SK-N-SH (cell line): ENCODE measurements at regions not wholly inside any gene's neighbourhood (a gene's known extent, or its start where the extent isn't known, plus 50 kb on each side); places are given as distances from the start of the nearest gene placed in this dataset.

Experiments
- CTCF ChIA-PET: fragments of 300-600, 350-600 bp; formaldehyde crosslinking; extraction: SDS; loops from one replicate; lab custom pipeline; 2021; lab: Yijun Ruan, JAX
- POLR2A ChIA-PET: fragments of 350-600 bp; sonication (Branson Sonifier 250); formaldehyde crosslinking; extraction: SDS; loops from one replicate; lab custom pipeline; 2020; ENCODE audit warnings: antibody characterized with exemption, inconsistent platforms; lab: Yijun Ruan, JAX
- DNase-seq: peaks from one replicate; pipeline ENCODE4 v3.0.0; 2012
- H2AFZ ChIP-seq: fragments of 200-600 bp; sonication (generic); 2 replicates; pipeline ENCODE4 v1.8.1; 2016; ENCODE audit warnings: antibody characterized with exemption, mild to moderate bottlenecking, low read depth
- H3F3A ChIP-seq: fragments of 200-600 bp; sonication (generic); replicated peaks from 2 replicates; pipeline ENCODE3; 2016; ENCODE audit warnings: antibody characterized with exemption, mild to moderate bottlenecking; ENCODE audit not compliant: insufficient read depth
- H3K27ac ChIP-seq, 2 experiments: fragments of 200-500 bp in 1 of 2; fragments of 200-600 bp in 1 of 2; sonication (Bioruptor generic) in 1 of 2; sonication (generic), shearing (Covaris generic) in 1 of 2; 2 replicates each; pipeline versions ENCODE4 v1.5.1 to v1.6.1; 2014 to 2016; ENCODE audit warnings: low read depth in 2 of 2, inconsistent platforms in 1 of 2, low read length in 1 of 2, mild to moderate bottlenecking in 1 of 2, mixed read lengths in 1 of 2
- H3K27me3 ChIP-seq: fragments of 200-600 bp; sonication (generic), shearing (Covaris generic); 2 replicates; pipeline ENCODE4 v1.6.1; 2016; ENCODE audit warnings: mixed run types; ENCODE audit not compliant: insufficient read depth
- H3K36me3 ChIP-seq, 2 experiments: fragments of 200-500 bp in 1 of 2; fragments of 200-600 bp in 1 of 2; sonication (Bioruptor generic) in 1 of 2; sonication (generic) in 1 of 2; replicated peaks in 1 of 2; 2 replicates each; pipeline versions ENCODE3 to v1.5.1; 2014 to 2016; ENCODE audit warnings: low read length in 1 of 2, mild to moderate bottlenecking in 1 of 2; ENCODE audit not compliant: insufficient read depth in 2 of 2, control insufficient read depth in 1 of 2
- H3K4me1 ChIP-seq, 2 experiments: fragments of 200-500 bp in 1 of 2; fragments of 200-600 bp in 1 of 2; sonication (Bioruptor generic) in 1 of 2; sonication (generic), shearing (Covaris generic) in 1 of 2; 2 replicates each; pipeline versions ENCODE4 v1.5.1 to v1.6.1; 2014 to 2016; ENCODE audit warnings: low read depth in 1 of 2, low read length in 1 of 2, mixed run types in 1 of 2; ENCODE audit not compliant: insufficient read depth in 2 of 2, control insufficient read depth in 1 of 2
- H3K4me2 ChIP-seq: fragments of 200-600 bp; sonication (generic), shearing (Covaris generic); 2 replicates; pipeline ENCODE4 v1.6.1; 2017; ENCODE audit warnings: mixed run types
- H3K4me3 ChIP-seq, 2 experiments: fragments of 200-500 bp in 1 of 2; fragments of 200-600 bp in 1 of 2; sonication (Bioruptor generic) in 1 of 2; sonication (generic), shearing (Covaris generic) in 1 of 2; 2 replicates each; pipeline versions ENCODE4 v1.5.1 to v1.8.1; 2014 to 2016; ENCODE audit warnings: low read depth in 2 of 2, inconsistent platforms in 1 of 2, low read length in 1 of 2, mild to moderate bottlenecking in 1 of 2, mixed read lengths in 1 of 2, moderate library complexity in 1 of 2
- H3K79me2 ChIP-seq: fragments of 200-600 bp; sonication (generic); 2 replicates; pipeline ENCODE4 v1.8.1; 2017; ENCODE audit warnings: mild to moderate bottlenecking; ENCODE audit not compliant: insufficient read depth
- H3K9ac ChIP-seq: fragments of 200-600 bp; sonication (generic); 2 replicates; pipeline ENCODE4 v1.6.1; 2017; ENCODE audit warnings: mixed run types
- H3K9me2 ChIP-seq: fragments of 200-600 bp; sonication (generic); 2 replicates; pipeline ENCODE4 v1.6.1; 2017; ENCODE audit warnings: mixed run types
- H3K9me3 ChIP-seq: fragments of 200-600 bp; sonication (generic); 2 replicates; pipeline ENCODE4 v1.6.1; 2017; ENCODE audit warnings: mixed run types, mild to moderate bottlenecking, moderate library complexity
- H4K20me1 ChIP-seq: fragments of 200-600 bp; sonication (generic); 2 replicates; pipeline ENCODE4 v1.6.1; 2017; ENCODE audit warnings: mild to moderate bottlenecking, mixed run types; ENCODE audit not compliant: insufficient read depth
- CHD2 ChIP-seq: fragments of 150-350 bp; IDR thresholded peaks from 2 replicates; pipeline ENCODE4 v1.6.1; 2018; ENCODE audit warnings: low read length; ENCODE audit not compliant: partially characterized antibody
- EP300 ChIP-seq, 2 experiments: IDR thresholded peaks; 2 replicates each; pipeline versions ENCODE4 v1.4.0 to v1.6.1; 2012; ENCODE audit warnings: borderline replicate concordance in 1 of 2, low read depth in 1 of 2, low read length in 1 of 2
- FOXJ3 ChIP-seq: sonication (generic); formaldehyde crosslinking; IDR thresholded peaks from 2 replicates; pipeline ENCODE4 v1.5.1; 2020; ENCODE audit warnings: mild to moderate bottlenecking, missing genetic modification reagents
- FOXM1 ChIP-seq: IDR thresholded peaks from 2 replicates; pipeline ENCODE4 v1.4.0; 2012; ENCODE audit warnings: low read depth, mild to moderate bottlenecking
- GATA2 ChIP-seq: sonication (generic); formaldehyde crosslinking; IDR thresholded peaks from 2 replicates; pipeline ENCODE4 v1.5.0; 2020; ENCODE audit warnings: mild to moderate bottlenecking, missing genetic modification reagents
- MXI1 ChIP-seq: IDR thresholded peaks from 2 replicates; pipeline ENCODE4 v1.6.1; 2012; ENCODE audit warnings: mild to moderate bottlenecking, low read depth, low read length, improper control_type of control experiment
- POLR2AphosphoS5 ChIP-seq: IDR thresholded peaks from 2 replicates; pipeline ENCODE4 v1.6.1; 2012; ENCODE audit warnings: low read depth, low read length
- RAD21 ChIP-seq: IDR thresholded peaks from 2 replicates; pipeline ENCODE4 v1.6.1; 2012; ENCODE audit warnings: mild to moderate bottlenecking, low read length
- RCOR1 ChIP-seq: fragments of 150-350 bp; IDR thresholded peaks from 2 replicates; pipeline ENCODE4 v1.6.1; 2017; ENCODE audit warnings: antibody characterized with exemption, low read length
- RFX5 ChIP-seq: IDR thresholded peaks from 2 replicates; pipeline ENCODE4 v1.6.1; 2012; ENCODE audit warnings: mild to moderate bottlenecking, improper control_type of control experiment, low read length
- RXRA ChIP-seq: IDR thresholded peaks from 2 replicates; pipeline ENCODE4 v1.4.0; 2012; ENCODE audit warnings: low read depth, mild to moderate bottlenecking, borderline replicate concordance
- SIN3A ChIP-seq: IDR thresholded peaks from 2 replicates; pipeline ENCODE4 v1.6.1; 2012; ENCODE audit warnings: low read depth, mild to moderate bottlenecking, low read length, moderate library complexity, borderline replicate concordance
- SMC3 ChIP-seq: IDR thresholded peaks from 2 replicates; pipeline ENCODE4 v1.6.1; 2012; ENCODE audit warnings: low read depth, low read length, improper control_type of control experiment
- TCF12 ChIP-seq: IDR thresholded peaks from 2 replicates; pipeline ENCODE4 v1.4.0; 2012
- WGBS: methylation state at CpG from one replicate; pipeline ENCODE4 v1.1.6; 2017; ENCODE audit warnings: low lambda C conversion rate; 5-methylcytosine and 5-hydroxymethylcytosine counted together
- TF ChIP-seq, protein P1 (sequence below): IDR thresholded peaks from 2 replicates; pipeline ENCODE4 v1.4.0; 2012; ENCODE audit warnings: low read depth
- TF ChIP-seq, protein P2 (sequence below): IDR thresholded peaks from 2 replicates; pipeline ENCODE4 v1.6.1; 2012; ENCODE audit warnings: mild to moderate bottlenecking, low read depth, low read length, moderate library complexity
- TF ChIP-seq, protein P3 (sequence below): fragments of 150-350 bp; IDR thresholded peaks from 2 replicates; pipeline ENCODE4 v1.6.1; 2017; ENCODE audit warnings: antibody characterized with exemption, low read length, low read depth, borderline replicate concordance

DNA sequence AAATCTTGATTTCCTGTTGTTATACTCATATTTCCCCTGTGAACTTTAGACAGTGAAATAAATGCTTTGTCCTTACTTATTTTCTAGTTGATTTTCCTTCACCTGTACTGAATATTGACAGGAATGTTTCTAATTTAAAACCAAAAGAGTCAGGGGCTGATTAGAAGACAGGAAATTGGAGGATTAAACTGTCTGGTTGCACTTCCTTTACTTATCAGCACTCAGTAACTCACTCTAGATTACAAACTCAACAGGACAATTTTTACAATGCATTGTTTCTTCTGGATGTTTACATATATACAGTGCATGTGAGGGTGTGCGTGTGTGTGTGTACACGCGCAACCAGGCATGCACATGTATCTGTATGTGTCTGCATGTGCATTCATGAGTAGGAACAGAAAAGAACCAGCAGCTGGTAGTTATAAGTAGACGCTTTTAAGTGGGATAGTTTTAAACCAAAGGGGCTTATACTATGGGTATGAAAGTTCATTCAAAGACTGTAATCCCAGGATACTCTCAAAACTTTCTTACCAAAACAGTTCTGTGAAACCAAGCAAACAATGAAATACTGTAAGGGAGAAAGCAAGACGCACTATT, 212.0 kb upstream of the NFIA start:
- no peaks in the 10 kb centered on the region for H3K27me3 ChIP-seq
- ChIA-PET CTCF (no interaction called here), POLR2A (interaction anchor here (0.6 kb wide), 1 partner anchor 1015 kb away, joined by 3 read pairs; no protein-coding TSS in a partner anchor)
- peaks cover 6 to 26% of the 10 kb centered on the region in 2 experiments; a peak in 3 of 4 replicates for H3K4me1 ChIP-seq
- H3F3A ChIP-seq: no peaks in the 10 kb centered on the region
- no peak overlapping the region for H3K4me3 ChIP-seq
- H3K4me2 ChIP-seq: no peak overlapping the region
- H3K9me3 ChIP-seq: no peaks in the 10 kb centered on the region
- no peak for DNase-seq
- no peaks in the 10 kb centered on the region for H3K36me3 ChIP-seq
- no peak overlapping the region; the same call in 1 of the 2 replicates for H2AFZ ChIP-seq
- no peaks in the 10 kb centered on the region for H4K20me1 ChIP-seq
- peak overlapping the region in 1 of 2 experiments; percentile 99; a peak in 2 of 4 replicates for H3K27ac ChIP-seq
- H3K79me2 ChIP-seq: no peaks in the 10 kb centered on the region
- 83% methylated on average over 5 of the region's 5 CpGs for WGBS
- TF ChIP-seq GATA2 (peak; percentile 46; the same call in 1 of the 2 replicates), SMC3 (no peak)
- TF ChIP-seq, protein P1, sequence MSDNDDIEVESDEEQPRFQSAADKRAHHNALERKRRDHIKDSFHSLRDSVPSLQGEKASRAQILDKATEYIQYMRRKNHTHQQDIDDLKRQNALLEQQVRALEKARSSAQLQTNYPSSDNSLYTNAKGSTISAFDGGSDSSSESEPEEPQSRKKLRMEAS: no peak
- H3K9ac ChIP-seq: no peak overlapping the region
- no peaks in the 10 kb centered on the region for H3K9me2 ChIP-seq

DNA sequence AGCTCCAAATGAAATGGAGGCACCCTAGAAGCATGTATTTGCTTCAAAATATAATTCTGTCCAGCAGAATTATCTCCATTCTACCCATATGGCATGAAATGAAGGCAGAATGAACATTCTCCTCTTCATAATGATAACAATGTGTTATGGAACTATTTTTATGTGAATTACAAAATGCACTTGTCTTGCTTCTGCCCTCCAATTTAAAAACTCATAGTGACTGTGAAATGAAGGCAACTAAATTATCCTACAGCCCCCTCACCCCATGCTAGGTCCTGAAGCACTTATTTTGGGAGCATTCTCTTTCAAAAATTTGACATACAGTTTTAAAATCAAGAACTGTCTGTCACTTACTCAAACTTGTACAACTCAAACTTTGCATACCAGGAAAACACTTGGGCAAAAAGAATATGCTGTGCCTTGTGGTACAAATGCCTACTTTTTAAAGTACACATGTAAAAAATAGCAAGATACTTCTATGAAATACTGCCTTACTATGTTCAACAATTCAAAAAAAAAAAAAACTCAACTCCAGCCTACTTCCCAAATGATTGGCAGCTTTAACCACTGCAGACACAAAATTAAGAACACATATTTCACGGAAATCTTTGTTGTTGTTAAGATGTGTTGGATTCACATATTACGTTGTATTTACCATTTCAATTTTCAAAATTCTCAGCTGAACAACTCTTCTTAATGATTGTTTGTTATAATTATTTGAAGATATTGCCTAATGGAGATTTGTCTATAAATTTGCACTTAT, 213.3 kb upstream of the NFIA start:
- H3K4me1 ChIP-seq: peaks cover 6 to 24% of the 10 kb centered on the region in 2 experiments; a peak in 3 of 4 replicates
- H4K20me1 ChIP-seq: no peaks in the 10 kb centered on the region
- no peaks in the 10 kb centered on the region for H3K9me3 ChIP-seq
- no peak for DNase-seq
- H3K4me2 ChIP-seq: no peak overlapping the region
- no peak overlapping the region for H2AFZ ChIP-seq
- peak overlapping the region in 1 of 2 experiments; percentile 99; a peak in 2 of 4 replicates for H3K27ac ChIP-seq
- CTCF ChIA-PET: interaction anchor here (1.1 to 2.8 kb wide), 3 partner anchors 11 to 181 kb away, joined by 3 to 11 read pairs (median 6); no protein-coding TSS in a partner anchor
- no peak for TF ChIP-seq GATA2
- TF ChIP-seq FOXJ3: no peak
- no peak for TF ChIP-seq MXI1
- TF ChIP-seq TCF12: no peak
- TF ChIP-seq FOXM1: no peak
- no peak for TF ChIP-seq RCOR1
- TF ChIP-seq CHD2: no peak
- TF ChIP-seq POLR2AphosphoS5: no peak
- no peak for TF ChIP-seq RAD21
- TF ChIP-seq, protein P2, sequence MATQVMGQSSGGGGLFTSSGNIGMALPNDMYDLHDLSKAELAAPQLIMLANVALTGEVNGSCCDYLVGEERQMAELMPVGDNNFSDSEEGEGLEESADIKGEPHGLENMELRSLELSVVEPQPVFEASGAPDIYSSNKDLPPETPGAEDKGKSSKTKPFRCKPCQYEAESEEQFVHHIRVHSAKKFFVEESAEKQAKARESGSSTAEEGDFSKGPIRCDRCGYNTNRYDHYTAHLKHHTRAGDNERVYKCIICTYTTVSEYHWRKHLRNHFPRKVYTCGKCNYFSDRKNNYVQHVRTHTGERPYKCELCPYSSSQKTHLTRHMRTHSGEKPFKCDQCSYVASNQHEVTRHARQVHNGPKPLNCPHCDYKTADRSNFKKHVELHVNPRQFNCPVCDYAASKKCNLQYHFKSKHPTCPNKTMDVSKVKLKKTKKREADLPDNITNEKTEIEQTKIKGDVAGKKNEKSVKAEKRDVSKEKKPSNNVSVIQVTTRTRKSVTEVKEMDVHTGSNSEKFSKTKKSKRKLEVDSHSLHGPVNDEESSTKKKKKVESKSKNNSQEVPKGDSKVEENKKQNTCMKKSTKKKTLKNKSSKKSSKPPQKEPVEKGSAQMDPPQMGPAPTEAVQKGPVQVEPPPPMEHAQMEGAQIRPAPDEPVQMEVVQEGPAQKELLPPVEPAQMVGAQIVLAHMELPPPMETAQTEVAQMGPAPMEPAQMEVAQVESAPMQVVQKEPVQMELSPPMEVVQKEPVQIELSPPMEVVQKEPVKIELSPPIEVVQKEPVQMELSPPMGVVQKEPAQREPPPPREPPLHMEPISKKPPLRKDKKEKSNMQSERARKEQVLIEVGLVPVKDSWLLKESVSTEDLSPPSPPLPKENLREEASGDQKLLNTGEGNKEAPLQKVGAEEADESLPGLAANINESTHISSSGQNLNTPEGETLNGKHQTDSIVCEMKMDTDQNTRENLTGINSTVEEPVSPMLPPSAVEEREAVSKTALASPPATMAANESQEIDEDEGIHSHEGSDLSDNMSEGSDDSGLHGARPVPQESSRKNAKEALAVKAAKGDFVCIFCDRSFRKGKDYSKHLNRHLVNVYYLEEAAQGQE: no peak
- no peak for TF ChIP-seq RXRA
- no peak for TF ChIP-seq SMC3
- TF ChIP-seq EP300 (IDR thresholded peaks at IDR 0.05; ENCODE audit: borderline replicate concordance in 1 of 2, low read depth in 1 of 2, low read length in 1 of 2): no peak
- TF ChIP-seq, protein P3, sequence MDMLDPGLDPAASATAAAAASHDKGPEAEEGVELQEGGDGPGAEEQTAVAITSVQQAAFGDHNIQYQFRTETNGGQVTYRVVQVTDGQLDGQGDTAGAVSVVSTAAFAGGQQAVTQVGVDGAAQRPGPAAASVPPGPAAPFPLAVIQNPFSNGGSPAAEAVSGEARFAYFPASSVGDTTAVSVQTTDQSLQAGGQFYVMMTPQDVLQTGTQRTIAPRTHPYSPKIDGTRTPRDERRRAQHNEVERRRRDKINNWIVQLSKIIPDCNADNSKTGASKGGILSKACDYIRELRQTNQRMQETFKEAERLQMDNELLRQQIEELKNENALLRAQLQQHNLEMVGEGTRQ: no peak
- TF ChIP-seq RFX5: no peak
- no peak for TF ChIP-seq SIN3A
- TF ChIP-seq, all 33 proteins: peak for 0
- H3K79me2 ChIP-seq: no peaks in the 10 kb centered on the region
- no peaks in the 10 kb centered on the region for H3K36me3 ChIP-seq
- H3K27me3 ChIP-seq: no peaks in the 10 kb centered on the region
- H3F3A ChIP-seq: no peaks in the 10 kb centered on the region
- no peaks in the 10 kb centered on the region for H3K9me2 ChIP-seq
- no peak overlapping the region for H3K9ac ChIP-seq
- POLR2A ChIA-PET: interaction anchor here (0.6 to 4.4 kb wide), 4 partner anchors 19 to 483 kb away, joined by 3 to 33 read pairs (median 4); no protein-coding TSS in a partner anchor
- no peak overlapping the region for H3K4me3 ChIP-seq
- WGBS: 81% methylated on average over 2 of the region's 2 CpGs
